GM21717 (cell line): ENCODE measurements at regions not wholly inside any gene's neighbourhood (a gene's known extent, or its start where the extent isn't known, plus 50 kb on each side); places are given as distances from the start of the nearest gene placed in this dataset.

Experiments
- ATAC-seq: cut with Tn5 transposase; IDR thresholded peaks from one replicate; pipeline ENCODE4 v1.9.1; 2021; ENCODE audit warnings: mild to moderate bottlenecking, moderate library complexity; ENCODE audit not compliant: unreplicated experiment

GRCh38 chr17:77390870-77391269 is 250.1 kb downstream of the SEC14L1 start:
- no peak for ATAC-seq

- ATAC-seq: no peak
Observed at GRCh38 chr17:77391668-77392375, 251.1 kb downstream of the SEC14L1 start.

DNA sequence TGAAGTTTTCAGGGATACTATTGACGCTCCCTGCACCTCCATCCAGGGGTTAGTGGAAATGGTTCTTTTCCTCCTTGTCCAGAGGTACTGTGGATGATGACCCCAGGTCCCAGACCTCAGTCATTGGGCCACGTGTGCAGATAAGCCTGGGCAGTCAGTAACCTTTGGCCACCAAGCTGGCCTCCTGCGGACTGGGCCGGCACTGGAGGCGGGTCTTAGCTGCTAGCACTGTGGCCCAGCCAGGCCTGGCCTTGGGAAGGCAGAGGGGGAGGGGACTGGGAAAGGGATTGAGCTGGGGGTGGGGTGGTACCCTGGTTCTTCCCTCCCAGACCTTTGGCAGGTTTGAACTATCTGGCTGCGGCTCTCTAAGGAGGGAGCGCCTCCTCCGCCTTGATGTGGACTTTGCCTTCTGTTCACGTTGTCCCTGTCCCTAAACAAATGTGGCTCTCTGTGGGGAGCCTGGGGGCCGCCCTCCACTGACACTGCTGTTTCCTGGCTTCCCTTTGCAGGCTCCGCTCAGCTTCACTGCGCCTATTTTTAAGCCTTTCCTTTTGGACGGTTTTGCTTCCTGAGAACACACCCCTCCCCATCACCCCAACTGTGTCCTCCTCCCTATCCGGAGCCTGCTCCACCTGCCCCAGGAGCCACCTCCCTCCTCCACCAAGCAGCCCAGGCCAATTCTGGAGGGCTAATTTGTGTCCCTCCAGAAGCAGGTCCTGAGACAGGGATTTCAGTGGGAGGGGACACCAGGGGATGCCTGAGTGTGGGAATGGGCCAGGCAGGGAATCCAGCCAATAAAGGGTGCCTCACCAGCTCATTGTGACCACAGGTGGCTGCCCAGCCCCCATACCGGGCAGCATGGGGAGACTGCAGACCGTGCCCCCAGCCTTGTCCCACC is 251.9 kb downstream of the SEC14L1 start:
- no peak for ATAC-seq

GRCh38 chr17:77393274-77393600 is 252.5 kb downstream of the SEC14L1 start:
- no peak for ATAC-seq

GRCh38 chr17:77393867-77394539 is 253.2 kb downstream of the SEC14L1 start:
- ATAC-seq: no peak

DNA sequence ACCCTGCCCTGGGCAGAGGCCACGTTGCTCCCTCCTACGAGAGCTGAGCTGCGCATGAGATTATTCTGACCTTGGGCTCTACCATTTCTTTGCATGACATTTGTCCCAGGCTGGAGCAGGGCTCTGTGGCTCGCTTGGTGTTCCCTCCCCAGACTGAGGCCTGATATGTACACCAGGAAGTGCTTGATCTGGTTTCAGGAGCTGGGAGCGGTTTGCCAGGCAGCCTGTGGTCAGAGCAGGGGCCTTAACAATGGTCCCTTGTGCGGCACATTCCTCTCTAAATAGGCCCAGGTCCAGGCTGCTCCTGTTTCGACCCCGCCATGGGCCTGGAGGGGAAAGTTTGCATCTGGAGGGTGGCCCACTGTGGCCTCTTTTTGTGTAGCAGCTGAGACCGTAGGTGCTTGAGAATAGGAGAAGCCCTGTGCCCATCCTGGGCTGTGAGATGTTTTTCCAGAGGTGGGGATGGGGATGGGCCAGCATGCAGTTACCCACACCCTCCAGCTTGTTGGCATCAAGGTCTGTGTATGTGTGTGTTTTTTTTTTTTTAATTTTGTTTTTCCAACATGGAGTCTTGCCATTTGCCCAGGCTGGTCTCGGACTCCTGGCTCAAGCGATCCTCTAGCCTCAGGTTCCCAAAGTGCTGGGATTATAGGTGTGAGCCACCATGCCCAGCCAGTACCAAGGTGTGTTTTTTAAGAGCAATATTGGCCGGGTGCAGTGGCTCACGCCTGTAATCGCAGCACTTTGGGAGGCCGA is 253.9 kb downstream of the SEC14L1 start:
- no peak for ATAC-seq

DNA sequence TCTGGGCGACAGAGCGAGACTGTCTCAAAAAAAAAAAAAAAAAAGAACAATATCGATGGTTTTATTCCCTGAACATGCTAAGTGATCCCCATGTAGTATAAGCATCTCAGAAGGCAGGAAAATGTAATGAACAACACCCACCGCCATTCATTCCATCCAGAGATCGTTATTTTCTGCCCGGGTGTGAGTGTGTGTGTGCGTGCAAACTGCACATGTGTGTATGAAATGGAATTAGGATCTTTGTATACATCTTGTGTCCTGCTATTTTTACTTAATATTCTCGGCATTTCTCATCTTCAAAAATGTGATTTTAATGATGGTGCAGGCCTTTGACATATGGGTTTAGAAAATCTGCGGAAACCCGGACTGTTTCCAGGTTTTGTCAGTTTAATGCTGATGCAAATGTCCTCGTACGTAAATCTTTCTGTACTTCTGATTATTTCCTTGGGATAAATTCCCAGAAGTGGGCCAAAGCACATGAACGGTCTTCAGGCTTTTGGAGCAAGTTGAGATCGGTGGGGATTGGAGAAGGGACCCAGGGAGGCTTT is 254.8 kb downstream of the SEC14L1 start:
- ATAC-seq: no peak

- ATAC-seq: no peak
Observed at GRCh38 chr17:77396610-77397009, 255.8 kb downstream of the SEC14L1 start.

- no peak for ATAC-seq
Observed at GRCh38 chr17:77398274-77398673, 257.5 kb downstream of the SEC14L1 start.

DNA sequence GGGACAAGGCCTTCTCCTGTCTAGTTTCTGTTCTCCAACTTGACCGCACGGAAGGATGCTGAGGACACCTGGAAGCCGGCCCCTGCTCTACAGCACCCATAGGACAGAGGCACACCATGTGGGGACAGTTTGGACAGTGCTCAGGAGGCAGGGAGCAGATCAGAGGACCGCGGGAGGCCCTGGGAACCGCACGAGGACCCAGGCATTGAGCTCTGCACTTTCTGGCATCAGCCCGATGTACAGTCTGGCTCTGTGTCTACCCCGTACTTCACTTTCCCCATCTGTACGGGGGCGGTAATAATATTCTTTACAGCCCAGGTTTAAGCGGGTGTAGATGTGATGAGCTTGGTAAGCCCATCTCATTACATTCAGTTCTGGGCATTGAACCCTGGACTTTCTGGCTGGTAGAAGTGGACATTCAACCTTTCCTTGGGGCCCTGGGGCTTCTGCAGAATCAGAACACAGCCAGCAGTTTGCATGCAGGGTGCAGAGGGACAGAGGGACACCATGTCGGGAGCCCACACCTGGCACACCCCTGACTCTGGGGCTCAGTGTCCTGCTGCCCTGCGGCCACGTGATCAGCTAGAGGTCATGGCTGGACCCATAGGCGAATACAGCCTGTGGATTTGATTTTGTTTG is 258.7 kb downstream of the SEC14L1 start:
- ATAC-seq: no peak

GRCh38 chr17:77400445-77400870 is 259.7 kb downstream of the SEC14L1 start:
- no peak for ATAC-seq

DNA sequence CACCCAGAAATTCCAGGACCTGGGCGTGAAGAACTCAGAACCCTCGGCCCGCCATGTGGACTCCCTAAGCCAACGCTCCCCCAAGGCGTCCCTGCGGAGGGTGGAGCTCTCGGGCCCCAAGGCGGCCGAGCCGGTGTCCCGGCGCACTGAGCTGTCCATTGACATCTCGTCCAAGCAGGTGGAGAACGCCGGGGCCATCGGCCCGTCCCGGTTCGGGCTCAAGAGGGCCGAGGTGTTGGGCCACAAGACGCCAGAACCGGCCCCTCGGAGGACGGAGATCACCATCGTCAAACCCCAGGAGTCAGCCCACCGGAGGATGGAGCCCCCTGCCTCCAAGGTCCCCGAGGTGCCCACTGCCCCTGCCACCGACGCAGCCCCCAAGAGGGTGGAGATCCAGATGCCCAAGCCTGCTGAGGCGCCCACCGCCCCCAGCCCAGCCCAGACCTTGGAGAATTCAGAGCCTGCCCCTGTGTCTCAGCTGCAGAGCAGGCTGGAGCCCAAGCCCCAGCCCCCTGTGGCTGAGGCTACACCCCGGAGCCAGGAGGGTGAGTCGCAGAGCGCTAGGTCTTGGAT is 261.5 kb downstream of the SEC14L1 start:
- ATAC-seq: no peak

DNA sequence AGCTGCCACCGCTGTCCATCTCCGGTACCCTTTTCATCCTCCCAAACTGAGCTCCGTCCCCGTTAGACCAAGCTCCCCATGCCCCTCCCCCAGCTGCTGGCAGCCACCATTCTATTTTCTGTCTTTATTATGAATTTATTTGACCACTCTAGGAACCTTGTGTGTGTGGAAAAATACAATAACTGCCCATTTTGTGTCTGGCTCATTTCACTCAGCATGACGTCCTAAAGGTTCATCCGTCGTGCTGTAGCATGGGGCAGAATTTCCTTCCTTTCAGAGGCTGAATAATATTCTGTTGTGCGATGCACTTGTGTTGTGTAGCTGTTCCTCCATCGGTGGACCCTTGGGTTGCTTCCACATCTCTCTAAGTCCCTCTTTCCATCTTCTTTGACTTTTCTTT is 263.1 kb downstream of the SEC14L1 start:
- ATAC-seq: no peak

- ATAC-seq: no peak
Observed at GRCh38 chr17:77404812-77405581, 264.2 kb downstream of the SEC14L1 start.

DNA sequence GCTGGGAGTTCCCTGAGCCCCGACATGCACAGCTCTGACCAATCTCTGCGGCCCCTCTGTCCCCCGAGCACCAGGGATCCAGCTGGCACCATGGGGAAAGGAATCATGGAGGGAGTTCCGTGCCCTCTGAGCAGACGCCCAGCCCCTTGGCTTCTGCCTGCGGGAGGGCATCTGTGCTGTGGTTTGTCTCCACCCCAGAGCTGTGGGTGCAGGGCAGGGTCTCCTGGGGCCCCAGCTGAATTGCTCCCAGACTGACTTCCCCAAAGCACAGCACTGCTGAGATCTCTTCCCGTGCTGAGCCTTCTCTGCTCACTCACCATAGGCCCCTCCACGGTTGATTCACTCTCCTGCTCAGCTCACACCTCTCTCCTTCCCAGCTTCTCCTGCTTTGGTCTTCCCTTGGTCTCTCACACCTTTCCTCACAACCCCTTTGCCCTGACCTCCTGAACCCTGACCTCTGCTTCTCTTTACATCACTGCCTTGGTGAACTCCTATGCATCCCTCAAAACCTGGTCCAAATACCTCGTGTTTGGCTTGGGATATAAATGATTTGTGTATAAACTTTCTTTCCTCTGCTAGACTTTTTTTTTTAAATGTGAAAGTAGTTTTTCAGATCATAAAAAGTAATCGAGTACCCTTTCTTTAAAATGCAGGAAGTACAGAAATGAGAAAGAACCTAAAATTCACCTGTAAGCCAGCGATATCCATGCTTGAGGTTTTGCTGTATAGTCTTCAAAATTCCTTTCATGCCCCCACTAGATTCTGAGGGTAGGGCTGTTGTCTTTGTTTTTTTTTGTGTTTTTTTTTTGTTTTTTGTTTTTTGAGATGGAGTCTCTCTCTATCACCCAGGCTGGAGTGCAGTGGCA is 265.3 kb downstream of the SEC14L1 start:
- no peak for ATAC-seq

DNA sequence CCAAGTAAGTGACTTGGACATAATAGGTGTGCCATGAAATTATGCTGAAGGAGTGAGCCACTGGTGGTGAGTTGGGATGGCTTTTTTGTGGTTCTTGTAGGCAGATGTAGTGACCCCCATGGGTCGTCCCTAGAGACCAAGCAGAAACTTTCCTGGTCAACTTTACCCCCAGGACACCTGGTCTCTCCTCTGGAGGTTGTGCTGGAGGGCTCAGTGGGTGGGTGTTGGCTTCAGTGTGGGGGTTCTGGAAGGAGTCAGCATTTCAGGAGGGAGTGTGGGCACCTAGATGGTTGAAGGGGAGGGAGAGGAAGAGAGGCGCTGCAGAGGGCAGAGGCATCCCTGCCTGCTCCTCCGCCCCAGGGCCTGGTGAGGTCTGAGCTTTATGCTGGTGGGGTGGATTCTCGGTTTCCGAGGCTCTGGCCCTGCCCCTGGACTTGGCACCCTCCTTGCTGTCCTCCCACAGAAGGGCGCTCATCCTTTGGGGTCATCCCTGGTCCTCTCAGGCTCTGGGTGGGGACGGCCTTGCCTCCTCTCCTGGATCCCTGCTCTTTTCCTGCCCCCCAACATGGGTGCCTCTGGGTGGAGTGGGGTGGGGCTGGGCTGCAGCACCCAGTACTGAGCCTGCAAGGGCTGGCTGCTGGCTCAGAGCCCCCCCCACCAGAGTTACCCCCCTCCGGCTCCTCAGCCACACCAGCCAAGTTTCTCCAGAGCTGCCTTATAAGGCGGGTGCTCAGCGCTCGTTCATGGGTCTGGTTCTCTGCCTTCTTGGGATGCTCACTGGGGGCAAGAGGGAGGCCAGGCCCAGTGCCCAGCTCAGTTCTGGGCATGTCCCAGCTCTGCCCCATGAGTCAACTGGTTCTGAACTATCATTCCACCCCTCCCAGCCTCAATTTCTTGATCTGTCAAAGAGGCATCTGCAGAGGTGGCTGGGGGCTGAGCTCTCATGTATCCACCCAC is 266.8 kb downstream of the SEC14L1 start:
- no peak for ATAC-seq

DNA sequence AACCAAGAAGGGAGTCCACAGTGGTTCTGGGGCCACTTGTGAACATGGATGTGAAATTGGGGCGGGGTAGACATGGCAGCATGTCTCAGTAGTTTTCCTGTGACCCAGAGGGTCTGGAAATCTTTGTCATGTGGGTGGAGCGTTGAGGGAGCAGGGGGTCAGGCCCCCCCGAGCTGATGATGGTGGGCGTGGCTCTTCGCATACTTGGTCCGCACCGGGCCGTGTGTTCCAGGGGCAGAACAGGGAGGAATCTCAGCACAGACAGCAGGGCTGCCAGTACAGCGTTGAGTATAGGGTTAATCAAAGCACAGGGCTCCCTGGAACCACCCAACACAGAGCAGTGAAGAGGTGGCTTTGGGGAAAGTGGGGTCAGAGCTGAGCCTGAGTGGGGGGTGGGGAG is 267.5 kb downstream of the SEC14L1 start:
- no peak for ATAC-seq
